Stomach (tissue), 8 donors: ENCODE measurements at regions not wholly inside any gene's neighbourhood (a gene's known extent, or its start where the extent isn't known, plus 50 kb on each side); places are given as distances from the start of the nearest gene placed in this dataset.
A peak's percentile ranks its signal among the peaks of the same experiment; 100 is the strongest.

Experiments
- DNase-seq, 2 donors: peaks; one replicate each; pipeline versions ENCODE4 v3.0.0 to v3.0.0-alpha.2; 2013 to 2019
- H3K27ac ChIP-seq, 5 donors: fragments of 200-600 bp in 4 of 5; sonication (generic) in 4 of 5; one replicate each; pipeline ENCODE4 v1.5.1; 2013 to 2019; ENCODE audit warnings: mild to moderate bottlenecking in 1 of 5, moderate library complexity in 1 of 5
- H3K27me3 ChIP-seq, 3 donors: fragments of 200-600 bp; sonication (generic); one replicate each; pipeline ENCODE4 v1.5.1; 2017 to 2019; ENCODE audit warnings: mixed run types in 1 of 3
- H3K36me3 ChIP-seq, 4 donors: fragments of 200-600 bp; sonication (generic); 1 replicate in 3 of 4; 2 replicates in 1 of 4; pipeline ENCODE4 v1.5.1; 2016 to 2019
- H3K4me1 ChIP-seq, 4 donors: fragments of 200-600 bp; sonication (generic); one replicate each; pipeline ENCODE4 v1.5.1; 2016 to 2019
- H3K4me3 ChIP-seq, 4 donors: fragments of 200-600 bp; sonication (generic) in 3 of 4; one replicate each; pipeline ENCODE4 v1.5.1; 2016 to 2019; ENCODE audit warnings: mild to moderate bottlenecking in 1 of 4
- H3K9me3 ChIP-seq, 4 donors: fragments of 200-600 bp; sonication (generic); one replicate each; pipeline ENCODE4 v1.5.1; 2016 to 2019
- CTCF ChIP-seq, 7 experiments: fragments of 450-650 bp in 4 of 7; fragments of 200-600 bp in 3 of 7; sonication (generic) in 3 of 7; IDR thresholded peaks; one replicate each; pipeline ENCODE4 v1.5.1; 2016 to 2019; ENCODE audit warnings: antibody characterized with exemption in 7 of 7, control low read depth in 2 of 7, mild to moderate bottlenecking in 1 of 7
- EP300 ChIP-seq: sonication (generic); formaldehyde crosslinking; IDR thresholded peaks from one replicate; pipeline ENCODE4 v1.6.1; 2017; ENCODE audit warnings: antibody characterized with exemption
- POLR2A ChIP-seq, 4 donors: fragments of 450-650 bp; IDR thresholded peaks; one replicate each; pipeline ENCODE4 v1.6.1; 2016; ENCODE audit warnings: antibody characterized with exemption in 4 of 4, control low read depth in 2 of 4, mild to moderate bottlenecking in 1 of 4, moderate library complexity in 1 of 4
- POLR2AphosphoS5 ChIP-seq, 3 donors: sonication (generic); formaldehyde crosslinking; IDR thresholded peaks; one replicate each; pipeline ENCODE4 v1.6.1; 2016; ENCODE audit warnings: antibody characterized with exemption in 3 of 3
- WGBS, 5 donors: extraction: QIAGEN DNeasy Blood & Tissue Kit in 3 of 5; methylation state at CpG; one replicate each; pipeline versions ENCODE4 v1.1.5 to v1.1.7; 2013 to 2018; 5-methylcytosine and 5-hydroxymethylcytosine counted together
- intact Hi-C: fragments of 100-400 bp; cut with DNase I; formaldehyde crosslinking; loops from one replicate; pipeline ENCODE4 v1.15.1; 2023; ENCODE audit warnings: low total_unique reads
- donor health status: healthy with polysubstance abuse.
- donor health status: Bipolar disorder and iron deficiency.
- donor health status: healthy.

- Histone ChIP-seq H3K4me1 (peaks cover 0 to 13% (median 10%) of the 10 kb centered on the region in 4 donors), H3K4me3 (no peak overlapping the region), H3K27me3 (no peaks in the 10 kb centered on the region), H3K27ac (no peak overlapping the region), H3K9me3 (no peaks in the 10 kb centered on the region), H3K36me3 (no peaks in the 10 kb centered on the region)
- intact Hi-C loops = no loop called here
- DNase-seq = no peak
- TF ChIP-seq POLR2A (IDR thresholded peaks at IDR 0.05) = no peak
- no peak for TF ChIP-seq CTCF (IDR thresholded peaks at IDR 0.05)
- TF ChIP-seq POLR2AphosphoS5 (IDR thresholded peaks at IDR 0.05) = no peak
- TF ChIP-seq EP300 = no peak
Measured at GRCh38 chr1:212155219-212155618, 119.7 kb downstream of the DTL start.

DNA sequence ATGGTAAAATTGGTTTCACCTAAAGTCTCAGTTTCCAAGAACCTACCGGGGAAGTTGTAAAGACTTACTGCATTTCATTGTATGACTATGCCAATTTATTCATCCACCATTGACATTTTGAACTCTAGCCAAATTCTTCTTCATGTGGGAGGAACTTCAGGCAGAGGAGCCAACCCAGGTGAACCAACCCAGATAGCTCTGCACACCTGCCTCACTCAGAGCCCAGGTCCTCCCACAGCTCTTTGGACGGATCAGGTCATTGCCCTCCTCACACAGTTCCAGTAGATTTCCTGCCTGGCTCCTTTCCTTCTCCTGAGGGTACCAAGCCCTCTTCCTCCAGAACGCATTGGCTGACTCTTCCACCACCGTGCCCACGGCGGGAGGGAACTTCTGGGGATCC lies 121.7 kb downstream of the DTL start:
- Histone ChIP-seq H3K4me1 (peaks cover 0 to 27% (median 18%) of the 10 kb centered on the region in 4 donors), H3K36me3 (no peaks in the 10 kb centered on the region), H3K9me3 (no peaks in the 10 kb centered on the region), H3K4me3 (no peak overlapping the region), H3K27ac (no peak overlapping the region), H3K27me3 (no peaks in the 10 kb centered on the region)
- 77 to 95% (median 91%) methylated on average over 6 of the region's 6 CpGs for WGBS, 5 donors
- intact Hi-C loops = no loop called here
- no peak for TF ChIP-seq CTCF (IDR thresholded peaks at IDR 0.05)
- TF ChIP-seq EP300 = no peak
- no peak for TF ChIP-seq POLR2A (IDR thresholded peaks at IDR 0.05)
- no peak for TF ChIP-seq POLR2AphosphoS5 (IDR thresholded peaks at IDR 0.05)
- DNase-seq = no peak

GRCh38 chr1:212158912-212159796 lies 123.6 kb downstream of the DTL start:
- intact Hi-C loops = no loop called here
- Histone ChIP-seq H3K4me1 (peaks cover 0 to 42% (median 26%) of the 10 kb centered on the region in 4 donors), H3K36me3 (no peaks in the 10 kb centered on the region), H3K9me3 (no peaks in the 10 kb centered on the region), H3K4me3 (no peak overlapping the region), H3K27me3 (no peaks in the 10 kb centered on the region), H3K27ac (peak overlapping the region in 3 of 5 donors; percentile 26 to 63 (median 35))
- no peak for TF ChIP-seq CTCF (IDR thresholded peaks at IDR 0.05)
- no peak for TF ChIP-seq POLR2A (IDR thresholded peaks at IDR 0.05)
- peak in 1 of 3 donors; percentile 39 for TF ChIP-seq POLR2AphosphoS5 (IDR thresholded peaks at IDR 0.05)
- peak in 1 of 2 donors; percentile 64 for DNase-seq
- 63 to 79% (median 75%) methylated on average over 7 of the region's 7 CpGs for WGBS, 5 donors

GRCh38 chr1:212161231-212161781 lies 123.9 kb upstream of the PPP2R5A start:
- no peak for TF ChIP-seq EP300
- TF ChIP-seq POLR2AphosphoS5 (IDR thresholded peaks at IDR 0.05) = peak in 1 of 3 donors; percentile 31

More at GRCh38 chr1:212161231-212161781, 123.9 kb upstream of the PPP2R5A start:
- peaks cover under 1 to 42% (median 28%) of the 10 kb centered on the region in 4 donors for H3K4me1 ChIP-seq
- intact Hi-C loops = no loop called here
- no peaks in the 10 kb centered on the region for H3K36me3 ChIP-seq
- no peak for DNase-seq
- 18 to 47% (median 39%) methylated on average over 2 of the region's 2 CpGs for WGBS, 5 donors
- no peaks in the 10 kb centered on the region for H3K27me3 ChIP-seq
- H3K4me3 ChIP-seq = no peak overlapping the region
- peak overlapping the region in 1 of 5 donors; percentile 14 for H3K27ac ChIP-seq
- H3K9me3 ChIP-seq = no peaks in the 10 kb centered on the region
